Breast epithelium (tissue), 3 donors: ENCODE measurements at regions not wholly inside any gene's neighbourhood (a gene's known extent, or its start where the extent isn't known, plus 50 kb on each side); places are given as distances from the start of the nearest gene placed in this dataset.

ENCODE experiments used
- CTCF ChIP-seq, 3 donors: fragments of 450-650 bp; IDR thresholded peaks; one replicate each; pipeline ENCODE4 v1.5.1; 2016 to 2017; ENCODE audit warnings: antibody characterized with exemption in 3 of 3, mild to moderate bottlenecking in 3 of 3, moderate library complexity in 3 of 3
- POLR2A ChIP-seq: fragments of 450-650 bp; IDR thresholded peaks from one replicate; pipeline ENCODE4 v1.6.1; 2016; ENCODE audit warnings: antibody characterized with exemption, mild to moderate bottlenecking, moderate library complexity
- POLR2AphosphoS5 ChIP-seq, 3 donors: sonication (generic); formaldehyde crosslinking; IDR thresholded peaks; one replicate each; pipeline ENCODE4 v1.6.1; 2017; ENCODE audit warnings: antibody characterized with exemption in 3 of 3

GRCh38 chr4:11002961-11003360 is 318.4 kb upstream of the CLNK start:
- TF ChIP-seq POLR2A (no peak), CTCF (IDR thresholded peaks at IDR 0.05) (no peak), POLR2AphosphoS5 (IDR thresholded peaks at IDR 0.05) (no peak)
